HepG2 (cell line): ENCODE measurements at regions not wholly inside any gene's neighbourhood (a gene's known extent, or its start where the extent isn't known, plus 50 kb on each side); places are given as distances from the start of the nearest gene placed in this dataset.

ENCODE experiments used
- ATAC-seq: fragments of 200-7000 bp; cut with Tn5 transposase; 3 replicates; pipeline ENCODE4 v1.9.1; 2020; ENCODE audit warnings: mild to moderate bottlenecking, moderate library complexity
- BruUV-seq: library from RNA; stranded (reverse); fragments of 400-500 nt; replicated peaks from 2 replicates; lab custom pipeline; 2021; lab: Mats Ljungman, UMichigan
- CTCF ChIA-PET: fragments of 300-600 bp; formaldehyde crosslinking; extraction: SDS; loops from one replicate; lab custom pipeline; 2021; ENCODE audit warnings: low total read pairs, inconsistent platforms, low intra/inter-chr PET ratio; lab: Yijun Ruan, JAX
- POLR2A ChIA-PET: fragments of 350-600 bp; sonication (Branson Sonifier 250); formaldehyde crosslinking; loops from one replicate; lab custom pipeline; 2020; ENCODE audit warnings: antibody characterized with exemption, inconsistent platforms; lab: Yijun Ruan, JAX
- DNase-seq: peaks from one replicate; pipeline ENCODE4 v3.0.0-alpha.2; 2015; ENCODE audit warnings: low spot score
- FAIRE-seq: peaks from 3 replicates; lab custom pipeline; 2011; peaks lifted over from hg19 to GRCh38; lab: Jason Lieb, UNC
- H2AFZ ChIP-seq: one replicate; pipeline ENCODE4 v1.6.1; 2011; ENCODE audit warnings: low read length, inconsistent platforms
- H3K27ac ChIP-seq: fragments of 300-600 bp; 3 replicates; pipeline ENCODE4 v1.8.0; 2011; ENCODE audit warnings: mixed run types, mild to moderate bottlenecking, mixed read lengths, low read length, inconsistent platforms; ENCODE audit not compliant: insufficient read depth; ENCODE audit errors: extremely low read length
- H3K27me3 ChIP-seq, 2 experiments: fragments of 200-600 bp in 1 of 2; 2 replicates in 1 of 2; 3 replicates in 1 of 2; pipeline versions ENCODE4 v1.6.0 to v1.8.0; 2011; ENCODE audit warnings: low read length in 2 of 2, mild to moderate bottlenecking in 2 of 2, moderate library complexity in 2 of 2, inconsistent platforms in 1 of 2; ENCODE audit not compliant: insufficient read depth in 2 of 2, control insufficient read depth in 1 of 2
- H3K36me3 ChIP-seq, 2 experiments: fragments of 200-600 bp in 1 of 2; replicated peaks in 1 of 2; 2 replicates in 1 of 2; 3 replicates in 1 of 2; pipeline versions ENCODE4 v1.5.1 to v1.8.0; 2011; ENCODE audit warnings: low read length in 2 of 2, inconsistent platforms in 1 of 2; ENCODE audit not compliant: insufficient read depth in 2 of 2, control insufficient read depth in 1 of 2
- H3K4me1 ChIP-seq: 2 replicates; pipeline ENCODE4 v1.5.1; 2012; ENCODE audit warnings: low read length, inconsistent platforms; ENCODE audit not compliant: insufficient read depth
- H3K4me2 ChIP-seq: 2 replicates; pipeline ENCODE4 v1.6.0; 2011; ENCODE audit warnings: low read depth, low read length, inconsistent platforms
- H3K4me3 ChIP-seq, 3 experiments: fragments of 200-600 bp in 1 of 3; sonication (generic), shearing (Covaris generic) in 1 of 3; replicated peaks in 1 of 3; 2 replicates each; pipeline ENCODE4 v1.5.1; 2011 to 2016; ENCODE audit warnings: low read length in 3 of 3, inconsistent platforms in 2 of 3, low read depth in 2 of 3, mild to moderate bottlenecking in 2 of 3, control low read depth in 1 of 3, mixed read lengths in 1 of 3; ENCODE audit not compliant: insufficient read depth in 1 of 3
- H3K79me2 ChIP-seq: one replicate; pipeline ENCODE4 v1.6.1; 2011; ENCODE audit warnings: low read length, inconsistent platforms; ENCODE audit not compliant: insufficient read depth
- H3K9ac ChIP-seq: 2 replicates; pipeline ENCODE4 v1.6.0; 2011; ENCODE audit warnings: mild to moderate bottlenecking, low read depth, low read length, inconsistent platforms; ENCODE audit not compliant: insufficient read depth
- H3K9me3 ChIP-seq: 2 replicates; pipeline ENCODE4 v1.5.1; 2012; ENCODE audit warnings: mild to moderate bottlenecking, low read length
- H4K20me1 ChIP-seq: 2 replicates; pipeline ENCODE4 v1.6.0; 2011; ENCODE audit warnings: inconsistent platforms, mild to moderate bottlenecking, low read length, moderate library complexity; ENCODE audit not compliant: insufficient read depth
- CENPT ChIP-seq: sonication (generic); formaldehyde crosslinking; IDR thresholded peaks from 2 replicates; pipeline ENCODE4 v1.8.0; 2022; ENCODE audit warnings: low read depth, mild to moderate bottlenecking, moderate library complexity, missing genetic modification reagents
- RBAK ChIP-seq: sonication (generic); formaldehyde crosslinking; IDR thresholded peaks from 2 replicates; pipeline ENCODE4 v1.5.1; 2020; ENCODE audit warnings: mild to moderate bottlenecking, missing genetic modification reagents
- SMAD3 ChIP-seq: sonication (generic); formaldehyde crosslinking; IDR thresholded peaks from 2 replicates; pipeline ENCODE4 v1.4.0; 2020; ENCODE audit warnings: missing genetic modification reagents
- TGIF2 ChIP-seq: IDR thresholded peaks from 2 replicates; pipeline ENCODE4 v1.6.1; 2016; ENCODE audit warnings: control low read depth, missing compliant biosample characterization
- ZFP36L2 ChIP-seq: sonication (generic); formaldehyde crosslinking; IDR thresholded peaks from 2 replicates; pipeline ENCODE4 v1.4.0; 2020; ENCODE audit warnings: missing genetic modification reagents
- ZFYVE20 ChIP-seq: sonication (generic); formaldehyde crosslinking; IDR thresholded peaks from 2 replicates; pipeline ENCODE4 v1.8.0; 2023; ENCODE audit warnings: low read depth, mild to moderate bottlenecking, moderate library complexity, missing genetic modification reagents, borderline replicate concordance
- ZNF17 ChIP-seq: sonication (generic); formaldehyde crosslinking; IDR thresholded peaks from 2 replicates; pipeline ENCODE4 v1.5.0; 2020; ENCODE audit warnings: mild to moderate bottlenecking, missing genetic modification reagents
- ZNF33B ChIP-seq: sonication (generic); formaldehyde crosslinking; IDR thresholded peaks from 2 replicates; pipeline ENCODE4 v1.5.1; 2020; ENCODE audit warnings: mild to moderate bottlenecking, missing genetic modification reagents
- ZNF558 ChIP-seq: sonication (generic); formaldehyde crosslinking; IDR thresholded peaks from 2 replicates; pipeline ENCODE4 v1.9.0; 2022; ENCODE audit warnings: mild to moderate bottlenecking, missing genetic modification reagents, borderline replicate concordance
- ZNF775 ChIP-seq: sonication (generic); formaldehyde crosslinking; IDR thresholded peaks from 2 replicates; pipeline ENCODE4 v1.4.0; 2020; ENCODE audit warnings: missing genetic modification reagents, mild to moderate bottlenecking, moderate library complexity, borderline replicate concordance
- ZZZ3 ChIP-seq: sonication (generic); formaldehyde crosslinking; IDR thresholded peaks from 2 replicates; pipeline ENCODE4 v1.4.0; 2020; ENCODE audit warnings: missing genetic modification reagents, mild to moderate bottlenecking, borderline replicate concordance
- WGBS: methylation state at CpG from one replicate; pipeline ENCODE4 v1.1.6; 2017; ENCODE audit warnings: low lambda C conversion rate; 5-methylcytosine and 5-hydroxymethylcytosine counted together
- in situ Hi-C: cut with HindIII; loops from 2 replicates; pipeline ENCODE4 v1.10.0; 2017; ENCODE audit warnings: low pct_unique_long_range_greater_than_20kb; ENCODE audit not compliant: extremely low pct_ligation_motif_present
- intact Hi-C: fragments of 100-400 bp; cut with micrococcal nuclease; formaldehyde crosslinking; loops from one replicate; pipeline ENCODE4 v1.10.0; 2022; ENCODE audit not compliant: unreplicated experiment
- TF ChIP-seq, protein P1 (sequence below): sonication (generic); formaldehyde crosslinking; conservative IDR thresholded peaks from 2 replicates; pipeline ENCODE4 v1.4.0; 2020; ENCODE audit warnings: mild to moderate bottlenecking, missing genetic modification reagents, moderate library complexity
- TF ChIP-seq, protein P2 (sequence below): sonication (generic); formaldehyde crosslinking; IDR thresholded peaks from 2 replicates; pipeline ENCODE4 v1.4.0; 2020; ENCODE audit warnings: mild to moderate bottlenecking, missing genetic modification reagents
- TF ChIP-seq, protein P3 (sequence below): sonication (generic); formaldehyde crosslinking; IDR thresholded peaks from 2 replicates; pipeline ENCODE4 v1.8.1; 2023; ENCODE audit warnings: mild to moderate bottlenecking, moderate library complexity, missing genetic modification reagents

DNA sequence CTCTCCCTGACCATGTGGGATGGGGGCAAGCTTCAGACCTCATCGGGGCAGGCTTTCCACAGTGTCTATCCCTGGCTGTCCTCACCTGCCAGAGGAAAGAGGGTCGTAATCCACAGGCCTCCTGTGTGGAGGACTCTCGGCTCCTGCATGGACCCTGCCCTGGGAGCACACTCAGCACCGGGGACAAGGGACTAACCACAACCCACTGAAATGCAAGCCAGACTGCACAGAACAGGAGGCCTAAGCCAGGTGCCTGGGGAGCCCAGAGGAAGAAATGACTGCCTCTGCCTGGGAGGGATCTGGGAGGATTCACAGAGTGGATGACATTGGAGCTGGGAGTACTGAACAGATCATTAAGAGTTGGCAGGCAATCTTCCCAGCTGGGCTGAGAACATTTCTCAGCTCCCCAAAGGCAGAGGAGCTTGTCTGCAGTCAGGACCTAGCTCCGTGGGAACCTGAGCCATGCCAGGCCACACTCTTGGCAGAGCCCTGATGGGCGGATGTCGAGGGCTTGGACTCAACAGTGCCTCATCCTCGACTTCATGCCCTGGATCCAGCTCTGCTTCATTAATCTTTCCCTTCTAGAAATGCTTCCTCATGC lies 213.4 kb downstream of the USP6NL start (continued):
- TF ChIP-seq, protein P1, sequence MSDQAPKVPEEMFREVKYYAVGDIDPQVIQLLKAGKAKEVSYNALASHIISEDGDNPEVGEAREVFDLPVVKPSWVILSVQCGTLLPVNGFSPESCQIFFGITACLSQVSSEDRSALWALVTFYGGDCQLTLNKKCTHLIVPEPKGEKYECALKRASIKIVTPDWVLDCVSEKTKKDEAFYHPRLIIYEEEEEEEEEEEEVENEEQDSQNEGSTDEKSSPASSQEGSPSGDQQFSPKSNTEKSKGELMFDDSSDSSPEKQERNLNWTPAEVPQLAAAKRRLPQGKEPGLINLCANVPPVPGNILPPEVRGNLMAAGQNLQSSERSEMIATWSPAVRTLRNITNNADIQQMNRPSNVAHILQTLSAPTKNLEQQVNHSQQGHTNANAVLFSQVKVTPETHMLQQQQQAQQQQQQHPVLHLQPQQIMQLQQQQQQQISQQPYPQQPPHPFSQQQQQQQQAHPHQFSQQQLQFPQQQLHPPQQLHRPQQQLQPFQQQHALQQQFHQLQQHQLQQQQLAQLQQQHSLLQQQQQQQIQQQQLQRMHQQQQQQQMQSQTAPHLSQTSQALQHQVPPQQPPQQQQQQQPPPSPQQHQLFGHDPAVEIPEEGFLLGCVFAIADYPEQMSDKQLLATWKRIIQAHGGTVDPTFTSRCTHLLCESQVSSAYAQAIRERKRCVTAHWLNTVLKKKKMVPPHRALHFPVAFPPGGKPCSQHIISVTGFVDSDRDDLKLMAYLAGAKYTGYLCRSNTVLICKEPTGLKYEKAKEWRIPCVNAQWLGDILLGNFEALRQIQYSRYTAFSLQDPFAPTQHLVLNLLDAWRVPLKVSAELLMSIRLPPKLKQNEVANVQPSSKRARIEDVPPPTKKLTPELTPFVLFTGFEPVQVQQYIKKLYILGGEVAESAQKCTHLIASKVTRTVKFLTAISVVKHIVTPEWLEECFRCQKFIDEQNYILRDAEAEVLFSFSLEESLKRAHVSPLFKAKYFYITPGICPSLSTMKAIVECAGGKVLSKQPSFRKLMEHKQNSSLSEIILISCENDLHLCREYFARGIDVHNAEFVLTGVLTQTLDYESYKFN (CRISPR knock-in tag), result no peak
- TF ChIP-seq, protein P2, sequence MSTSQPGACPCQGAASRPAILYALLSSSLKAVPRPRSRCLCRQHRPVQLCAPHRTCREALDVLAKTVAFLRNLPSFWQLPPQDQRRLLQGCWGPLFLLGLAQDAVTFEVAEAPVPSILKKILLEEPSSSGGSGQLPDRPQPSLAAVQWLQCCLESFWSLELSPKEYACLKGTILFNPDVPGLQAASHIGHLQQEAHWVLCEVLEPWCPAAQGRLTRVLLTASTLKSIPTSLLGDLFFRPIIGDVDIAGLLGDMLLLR (CRISPR knock-in tag), result no peak
- no peak for TF ChIP-seq SMAD3 (CRISPR knock-in tag)

DNA sequence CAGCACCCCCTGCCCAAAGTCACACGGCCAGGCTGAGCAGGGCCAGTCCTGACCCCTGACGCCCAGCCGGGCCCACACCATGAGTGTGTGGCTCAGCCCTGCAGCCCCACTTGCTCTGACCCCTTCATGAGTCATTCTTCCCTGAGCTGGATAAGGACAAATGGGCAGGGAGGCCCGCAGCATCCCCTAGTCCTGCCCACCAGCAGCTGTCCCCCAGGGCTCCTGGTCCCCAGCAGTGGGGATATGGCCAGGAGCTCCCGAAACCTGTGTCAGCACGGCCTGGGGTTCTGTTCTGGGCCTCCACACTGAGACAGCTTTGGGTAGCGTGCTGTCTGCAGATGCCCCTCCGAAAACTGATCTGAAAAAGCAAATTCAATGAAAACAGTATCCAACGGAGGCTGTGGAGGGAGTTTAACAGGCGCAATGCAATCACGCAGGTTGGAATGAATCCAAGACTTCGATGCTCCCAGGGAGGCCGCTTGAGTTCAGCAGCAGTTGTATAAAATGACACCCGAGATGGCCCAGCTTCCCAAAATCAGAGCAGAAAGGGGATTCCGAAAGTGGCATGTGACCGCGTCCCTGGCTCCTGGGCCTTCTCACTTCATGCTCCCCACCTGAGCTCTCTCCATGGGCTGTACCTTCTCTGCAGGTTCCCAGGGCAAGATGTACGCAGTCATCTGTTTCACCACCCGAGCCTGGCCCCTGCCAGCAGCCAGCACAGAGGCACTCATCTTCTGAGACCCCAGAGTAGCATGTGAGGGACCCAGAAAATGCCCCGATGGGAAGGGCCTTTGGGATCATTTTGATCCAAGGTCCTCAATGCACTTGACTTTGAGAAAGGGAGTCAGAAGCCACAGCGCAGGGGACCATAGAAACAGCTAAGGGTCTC lies 214.1 kb downstream of the USP6NL start:
- Histone ChIP-seq H3K9me3 (no peaks in the 10 kb centered on the region), H3K27me3 (peaks cover 10 to 76% of the 10 kb centered on the region in 2 experiments; a peak in 4 of 5 replicates), H3K4me2 (no peak overlapping the region), H3K4me1 (no peaks in the 10 kb centered on the region), H3K79me2 (no peaks in the 10 kb centered on the region), H3K4me3 (no peak overlapping the region), H2AFZ (no peak overlapping the region), H4K20me1 (no peaks in the 10 kb centered on the region), H3K9ac (no peak overlapping the region), H3K27ac (no peak overlapping the region), H3K36me3 (no peaks in the 10 kb centered on the region)
- WGBS, result 32% methylated on average over 10 of the region's 21 CpGs
- intact Hi-C loops (no loop called here), in situ Hi-C loops (no loop called here)
- POLR2A ChIA-PET, result no interaction called here
- no TSS peak for BruUV-seq
- CTCF ChIA-PET, result no interaction called here
- DNase-seq, result no peak
- no peak for FAIRE-seq
- no peak for ATAC-seq
- TF ChIP-seq ZNF558 (CRISPR knock-in tag) (no peak), ZNF17 (CRISPR knock-in tag) (no peak), RBAK (CRISPR knock-in tag) (no peak), ZNF775 (CRISPR knock-in tag) (no peak), ZZZ3 (CRISPR knock-in tag) (no peak), TGIF2 (CRISPR knock-in tag) (no peak), CENPT (CRISPR knock-in tag) (no peak), ZNF33B (CRISPR knock-in tag) (no peak), ZFP36L2 (CRISPR knock-in tag) (no peak), ZFYVE20 (CRISPR knock-in tag) (no peak)
- TF ChIP-seq, protein P3, sequence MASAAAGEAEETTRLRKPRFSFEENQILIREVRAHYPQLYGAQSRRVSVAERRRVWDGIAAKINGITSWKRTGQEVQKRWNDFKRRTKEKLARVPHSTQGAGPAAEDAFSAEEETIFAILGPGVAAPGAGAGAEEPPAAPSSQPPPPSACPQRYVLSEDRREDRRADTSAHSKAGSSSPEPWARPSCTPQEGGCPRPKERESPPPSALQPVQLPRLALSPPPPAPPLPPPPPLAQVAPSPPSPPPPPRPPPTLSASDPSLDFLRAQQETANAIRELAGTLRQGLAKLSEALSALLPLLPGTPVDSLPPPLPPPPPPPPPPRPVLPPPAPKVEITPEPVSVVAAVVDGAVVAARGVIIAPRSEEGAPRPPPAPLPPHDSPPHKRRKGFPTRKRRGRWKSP (CRISPR knock-in tag), result no peak
